Neuronal stem cell (in vitro differentiated cells): ENCODE measurements at regions not wholly inside any gene's neighbourhood (a gene's known extent, or its start where the extent isn't known, plus 50 kb on each side); places are given as distances from the start of the nearest gene placed in this dataset.

Source experiments
- DNase-seq: peaks from one replicate; pipeline ENCODE4 v3.0.0-alpha.2; 2013; ENCODE audit warnings: low spot score
- H2AFZ ChIP-seq: one replicate; pipeline ENCODE4 v1.6.1; 2013; ENCODE audit warnings: mild to moderate bottlenecking, low read length, inconsistent platforms
- H2AK5ac ChIP-seq: 2 replicates; pipeline ENCODE4 v1.6.1; 2013; ENCODE audit warnings: low read depth, mild to moderate bottlenecking, inconsistent platforms, low read length, moderate library complexity, mixed read lengths
- H2BK120ac ChIP-seq: 2 replicates; pipeline ENCODE4 v1.6.1; 2013; ENCODE audit warnings: low read depth, mild to moderate bottlenecking, inconsistent platforms, low read length, moderate library complexity, mixed read lengths
- H2BK12ac ChIP-seq: one replicate; pipeline ENCODE4 v1.6.1; 2013; ENCODE audit warnings: low read length, inconsistent platforms
- H2BK15ac ChIP-seq: 2 replicates; pipeline ENCODE4 v1.6.1; 2013; ENCODE audit warnings: mild to moderate bottlenecking, low read length, inconsistent platforms, mixed read lengths
- H2BK5ac ChIP-seq: one replicate; pipeline ENCODE4 v1.6.1; 2013; ENCODE audit warnings: inconsistent platforms, mild to moderate bottlenecking, low read length, moderate library complexity
- H3K14ac ChIP-seq: one replicate; pipeline ENCODE4 v1.6.1; 2013; ENCODE audit warnings: low read length, inconsistent platforms
- H3K18ac ChIP-seq: 2 replicates; pipeline ENCODE4 v1.6.1; 2013; ENCODE audit warnings: low read length, inconsistent platforms
- H3K23ac ChIP-seq: 2 replicates; pipeline ENCODE4 v1.6.1; 2013; ENCODE audit warnings: low read depth, mild to moderate bottlenecking, mixed read lengths, low read length, inconsistent platforms; ENCODE audit not compliant: poor library complexity
- H3K27ac ChIP-seq: replicated peaks from 3 replicates; pipeline ENCODE4 v1.5.1; 2013; ENCODE audit warnings: low read length, inconsistent platforms
- H3K27me3 ChIP-seq, 3 experiments: 2 replicates each; pipeline ENCODE4 v1.6.1; 2013; ENCODE audit warnings: low read length in 3 of 3, mild to moderate bottlenecking in 2 of 3, inconsistent platforms in 1 of 3, low read depth in 1 of 3, mixed read lengths in 1 of 3, moderate library complexity in 1 of 3; ENCODE audit not compliant: control insufficient read depth in 3 of 3, insufficient read depth in 3 of 3
- H3K36me3 ChIP-seq, 2 donors: replicated peaks in 1 of 2; 2 replicates each; pipeline ENCODE4 v1.6.1; 2013; ENCODE audit warnings: low read length in 2 of 2; ENCODE audit not compliant: control insufficient read depth in 2 of 2, insufficient read depth in 2 of 2
- H3K4ac ChIP-seq: 2 replicates; pipeline ENCODE4 v1.6.1; 2013; ENCODE audit warnings: inconsistent platforms, mild to moderate bottlenecking, low read length, moderate library complexity
- H3K4me1 ChIP-seq, 2 donors: 1 replicate in 1 of 2; 2 replicates in 1 of 2; pipeline ENCODE4 v1.6.1; 2013; ENCODE audit warnings: low read length in 2 of 2, low read depth in 1 of 2; ENCODE audit not compliant: control insufficient read depth in 2 of 2, insufficient read depth in 1 of 2
- H3K4me2 ChIP-seq: one replicate; pipeline ENCODE4 v1.6.1; 2013; ENCODE audit warnings: mild to moderate bottlenecking, low read length, inconsistent platforms; ENCODE audit not compliant: insufficient read depth, poor library complexity, severe bottlenecking
- H3K4me3 ChIP-seq, 2 donors: 2 replicates each; pipeline ENCODE4 v1.5.1; 2013; ENCODE audit warnings: low read length in 2 of 2, mild to moderate bottlenecking in 2 of 2, inconsistent platforms in 1 of 2, moderate library complexity in 1 of 2
- H3K79me1 ChIP-seq: one replicate; pipeline ENCODE4 v1.6.1; 2013; ENCODE audit warnings: low read depth, mild to moderate bottlenecking, inconsistent platforms, low read length, moderate library complexity
- H3K9ac ChIP-seq: one replicate; pipeline ENCODE4 v1.6.1; 2013; ENCODE audit warnings: mild to moderate bottlenecking, low read depth, low read length, inconsistent platforms; ENCODE audit not compliant: poor library complexity
- H3K9me3 ChIP-seq, 2 donors: replicated peaks in 1 of 2; 2 replicates each; pipeline versions ENCODE3 to v1.6.1; 2013; ENCODE audit warnings: low read length in 2 of 2, mild to moderate bottlenecking in 2 of 2, inconsistent platforms in 1 of 2, low read depth in 1 of 2, mixed read lengths in 1 of 2, moderate library complexity in 1 of 2; ENCODE audit not compliant: control insufficient read depth in 2 of 2, insufficient read depth in 1 of 2
- H4K8ac ChIP-seq: one replicate; pipeline ENCODE4 v1.6.1; 2013; ENCODE audit warnings: low read depth, mild to moderate bottlenecking, inconsistent platforms, low read length, moderate library complexity
- H4K91ac ChIP-seq: one replicate; pipeline ENCODE4 v1.6.1; 2013; ENCODE audit warnings: low read length, low read depth, mild to moderate bottlenecking, inconsistent platforms; ENCODE audit not compliant: poor library complexity
- WGBS, 2 donors: extraction: QIAGEN DNeasy Blood & Tissue Kit; methylation state at CpG; one replicate each; pipeline ENCODE4 v1.1.7; 2013; ENCODE audit warnings: missing lambda C conversion rate in 2 of 2, mixed read lengths in 1 of 2; ENCODE audit not compliant: insufficient read length in 2 of 2, insufficient replicate concordance in 1 of 2; ENCODE audit errors: extremely low coverage in 2 of 2; 5-methylcytosine and 5-hydroxymethylcytosine counted together

DNA sequence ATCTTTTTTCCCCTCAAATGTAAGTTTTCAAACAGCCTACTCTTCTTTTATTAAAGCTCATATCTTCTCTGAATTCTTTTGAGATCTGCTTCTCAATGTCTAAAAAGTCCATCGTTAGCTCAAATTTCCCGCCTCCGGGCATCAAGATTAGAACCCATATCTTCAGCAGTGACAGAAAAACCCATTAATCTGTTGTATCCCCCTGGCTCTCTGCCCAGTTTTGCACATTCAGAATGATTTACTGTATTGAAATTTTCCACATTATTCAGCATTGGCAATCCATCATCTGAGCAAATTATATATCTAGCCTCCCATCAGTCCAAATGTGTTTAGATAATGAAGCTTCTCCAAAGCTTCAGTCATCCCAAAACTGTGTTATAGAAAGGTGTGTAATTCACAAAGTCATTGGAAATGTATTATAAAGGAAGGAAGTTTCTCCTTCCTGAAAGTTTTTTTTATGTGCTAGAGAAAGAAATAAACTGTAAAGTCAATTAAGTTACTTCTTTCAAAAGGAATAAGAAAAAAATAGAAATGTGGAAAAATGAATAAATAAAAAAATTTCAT, 849.9 kb downstream of the MAT2B start:
- Histone ChIP-seq H3K27me3 (no peaks in the 10 kb centered on the region), H2BK12ac (no peak overlapping the region), H3K14ac (no peak overlapping the region), H2AK5ac (no peak overlapping the region), H3K27ac (no peak overlapping the region), H3K4me1 (peaks cover 0 to 2% of the 10 kb centered on the region in 2 donors), H3K4me3 (no peak overlapping the region), H3K18ac (no peak overlapping the region), H3K4ac (no peak overlapping the region), H4K8ac (no peak overlapping the region), H3K4me2 (no peak overlapping the region), H3K36me3 (no peaks in the 10 kb centered on the region), H3K79me1 (no peaks in the 10 kb centered on the region), H4K91ac (no peak overlapping the region), H2AFZ (no peak overlapping the region), H3K9me3 (no peaks in the 10 kb centered on the region), H2BK120ac (no peak overlapping the region), H3K23ac (no peak overlapping the region), H3K9ac (no peak overlapping the region), H2BK5ac (no peak overlapping the region), H2BK15ac (no peak overlapping the region)
- DNase-seq, result no peak
- WGBS, 2 donors, result no CpG with 5 or more reads among the region's 3 CpGs

DNA sequence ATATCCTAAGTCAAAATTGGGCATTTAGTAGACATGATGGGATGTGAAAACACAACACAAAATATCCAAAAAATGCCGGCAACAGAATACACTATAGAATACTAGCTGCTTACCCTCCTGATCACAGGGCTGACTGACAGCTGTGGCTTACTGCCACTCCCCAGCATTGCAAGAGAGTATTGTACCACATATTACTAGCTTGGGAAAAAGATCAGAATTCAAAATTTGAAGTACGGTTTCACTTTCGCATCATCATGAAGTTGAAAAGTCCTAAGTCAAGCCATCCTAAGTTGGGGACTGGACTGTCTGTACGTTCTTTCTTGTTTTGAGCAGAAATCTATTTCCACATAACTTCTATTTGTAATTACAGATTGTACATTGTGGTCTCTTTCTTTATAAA, 851.4 kb downstream of the MAT2B start:
- Histone ChIP-seq H2AK5ac (no peak overlapping the region), H3K14ac (no peak overlapping the region), H4K8ac (no peak overlapping the region), H2AFZ (no peak overlapping the region), H4K91ac (no peak overlapping the region), H3K27ac (no peak overlapping the region), H3K9me3 (no peaks in the 10 kb centered on the region), H3K36me3 (no peaks in the 10 kb centered on the region), H3K4ac (no peak overlapping the region), H3K4me3 (no peak overlapping the region), H2BK120ac (no peak overlapping the region), H3K18ac (no peak overlapping the region), H3K4me2 (no peak overlapping the region), H2BK5ac (no peak overlapping the region), H2BK15ac (no peak overlapping the region), H3K9ac (no peak overlapping the region), H3K27me3 (no peaks in the 10 kb centered on the region), H2BK12ac (no peak overlapping the region), H3K4me1 (peaks cover 0 to 2% of the 10 kb centered on the region in 2 donors), H3K23ac (no peak overlapping the region), H3K79me1 (no peaks in the 10 kb centered on the region)
- no CpG with 5 or more reads among the region's 4 CpGs for WGBS, 2 donors
- DNase-seq, result no peak

- no peaks in the 10 kb centered on the region for H3K36me3 ChIP-seq
- no peak overlapping the region for H2BK12ac ChIP-seq
- H3K4ac ChIP-seq, result no peak overlapping the region
- no peaks in the 10 kb centered on the region for H3K9me3 ChIP-seq
- no peak overlapping the region for H4K91ac ChIP-seq
- H3K14ac ChIP-seq, result no peak overlapping the region
- H2AFZ ChIP-seq, result no peak overlapping the region
- H3K27ac ChIP-seq, result no peak overlapping the region
- no peak overlapping the region for H2AK5ac ChIP-seq
- H3K18ac ChIP-seq, result no peak overlapping the region
- DNase-seq, result no peak
- no CpG with 5 or more reads among the region's 5 CpGs for WGBS, 2 donors
- no peak overlapping the region for H3K4me3 ChIP-seq
- H3K23ac ChIP-seq, result no peak overlapping the region
- H2BK5ac ChIP-seq, result no peak overlapping the region
- H3K79me1 ChIP-seq, result no peaks in the 10 kb centered on the region
- H3K9ac ChIP-seq, result no peak overlapping the region
- no peak overlapping the region for H4K8ac ChIP-seq
- H2BK15ac ChIP-seq, result no peak overlapping the region
- no peak overlapping the region for H3K4me2 ChIP-seq
- H2BK120ac ChIP-seq, result no peak overlapping the region
- no peaks in the 10 kb centered on the region for H3K27me3 ChIP-seq
- peaks cover 3 to 4% of the 10 kb centered on the region in 2 donors for H3K4me1 ChIP-seq
Measured at GRCh38 chr5:164357395-164358033, 852.1 kb downstream of the MAT2B start.

GRCh38 chr5:164358531-164359259, 853.3 kb downstream of the MAT2B start:
- Histone ChIP-seq H3K9me3 (no peaks in the 10 kb centered on the region), H3K4me3 (no peak overlapping the region), H3K4me2 (no peak overlapping the region), H3K23ac (no peak overlapping the region), H3K27ac (no peak overlapping the region), H4K8ac (no peak overlapping the region), H3K4ac (no peak overlapping the region), H3K4me1 (peaks cover 2 to 3% of the 10 kb centered on the region in 2 donors), H2BK15ac (no peak overlapping the region), H3K18ac (no peak overlapping the region), H3K36me3 (no peaks in the 10 kb centered on the region), H3K79me1 (no peaks in the 10 kb centered on the region), H3K9ac (no peak overlapping the region), H3K14ac (no peak overlapping the region), H2AFZ (no peak overlapping the region), H4K91ac (no peak overlapping the region), H2BK120ac (no peak overlapping the region), H2BK5ac (no peak overlapping the region), H2BK12ac (no peak overlapping the region), H2AK5ac (no peak overlapping the region), H3K27me3 (no peaks in the 10 kb centered on the region)
- DNase-seq, result no peak
- no CpG with 5 or more reads among the region's 4 CpGs for WGBS, 2 donors
